T-helper 2 cell treated with Interferon-gamma antibody and Interleukin-4, amounts not matched to agents 5 μg/mL and 100 μg/mL, for 36 hours (primary cell): ENCODE measurements at regions not wholly inside any gene's neighbourhood (a gene's known extent, or its start where the extent isn't known, plus 50 kb on each side); places are given as distances from the start of the nearest gene placed in this dataset.

Experiments used
- DNase-seq: peaks from one replicate; pipeline ENCODE4 v3.0.0; 2021; ENCODE audit warnings: low spot score
- H3K27ac Mint-ChIP-seq: one replicate; pipeline ENCODE4 v1.8.0; 2021; ENCODE audit warnings: mild to moderate bottlenecking, mixed read lengths
- H3K27me3 Mint-ChIP-seq: one replicate; pipeline ENCODE4 v1.8.0; 2021; ENCODE audit warnings: low read depth, mixed read lengths
- H3K36me3 Mint-ChIP-seq: one replicate; pipeline ENCODE4 v1.8.0; 2021; ENCODE audit warnings: low read depth, mixed read lengths
- H3K4me1 Mint-ChIP-seq: one replicate; pipeline ENCODE4 v1.8.0; 2021; ENCODE audit warnings: low read depth, mixed read lengths
- H3K4me3 Mint-ChIP-seq: one replicate; pipeline ENCODE4 v1.8.0; 2022; ENCODE audit warnings: mild to moderate bottlenecking, moderate library complexity, mixed read lengths
- H3K9me3 Mint-ChIP-seq: one replicate; pipeline ENCODE4 v1.8.0; 2021; ENCODE audit warnings: mixed read lengths

- Mint-ChIP-seq H3K4me1 (no peaks in the 10 kb centered on the region), H3K27ac (no peak overlapping the region), H3K27me3 (peaks cover 1% of the 10 kb centered on the region), H3K9me3 (no peaks in the 10 kb centered on the region), H3K4me3 (no peak overlapping the region), H3K36me3 (no peaks in the 10 kb centered on the region)
- DNase-seq = no peak
These were observed 132.3 kb downstream of the CSNK2A3 start for GRCh38 chr11:11220786-11221185.

DNA sequence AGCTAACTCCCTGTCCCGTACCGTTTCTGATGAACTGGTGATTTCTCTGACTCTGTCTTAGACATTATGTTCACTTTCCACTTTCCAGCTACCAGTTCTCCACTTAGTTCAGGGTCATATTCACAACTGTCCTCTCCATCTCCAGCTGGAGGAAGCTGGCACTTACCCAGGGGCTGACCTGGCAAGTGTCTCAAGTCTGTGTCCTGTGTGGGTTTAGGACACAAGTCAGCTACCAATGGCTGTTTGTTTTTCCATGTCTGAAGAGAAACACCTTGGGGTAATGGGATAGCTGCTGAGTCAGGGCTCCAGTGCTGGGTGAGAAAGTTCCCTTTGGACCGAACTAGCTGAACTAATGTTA is 134.4 kb downstream of the CSNK2A3 start:
- H3K9me3 Mint-ChIP-seq = no peaks in the 10 kb centered on the region
- H3K27me3 Mint-ChIP-seq = peaks cover 5% of the 10 kb centered on the region
- no peaks in the 10 kb centered on the region for H3K36me3 Mint-ChIP-seq
- no peak for DNase-seq
- no peak overlapping the region for H3K4me3 Mint-ChIP-seq
- no peaks in the 10 kb centered on the region for H3K4me1 Mint-ChIP-seq
- H3K27ac Mint-ChIP-seq = no peak overlapping the region

DNA sequence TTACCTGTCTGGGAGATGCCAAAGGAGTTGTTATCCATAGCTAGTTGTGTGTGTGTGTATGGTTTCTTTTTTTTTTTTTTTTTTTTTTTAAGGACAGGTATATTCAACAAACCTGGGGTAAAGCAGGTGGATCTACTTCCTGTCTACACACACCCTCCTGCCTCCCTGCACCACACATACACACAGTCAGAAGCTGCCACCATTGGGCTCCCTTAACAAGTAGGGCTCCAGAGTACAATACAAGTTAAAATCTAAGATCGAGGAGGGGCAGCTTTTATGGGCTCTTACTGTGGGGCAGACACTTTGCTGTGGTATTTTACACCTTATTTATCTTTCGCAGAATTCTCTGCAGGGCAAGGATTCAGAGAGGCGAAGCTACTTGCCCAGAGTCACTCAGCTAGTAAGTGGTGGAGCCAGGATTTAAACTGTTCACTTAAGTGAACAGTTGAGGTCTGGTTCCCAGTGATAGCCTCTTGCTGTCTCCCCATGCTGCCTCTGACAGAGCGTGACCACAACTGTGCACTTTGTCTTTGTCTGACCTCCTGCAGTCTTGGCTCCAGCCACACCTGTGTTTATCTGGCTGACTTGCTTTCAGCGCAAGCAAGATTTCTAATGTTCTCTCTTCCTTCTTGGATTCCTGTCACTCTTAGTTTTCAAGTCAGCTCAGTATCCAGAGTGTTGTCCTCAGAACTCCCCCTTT is 135.0 kb downstream of the CSNK2A3 start:
- H3K4me1 Mint-ChIP-seq = no peaks in the 10 kb centered on the region
- no peaks in the 10 kb centered on the region for H3K9me3 Mint-ChIP-seq
- DNase-seq = no peak
- no peaks in the 10 kb centered on the region for H3K36me3 Mint-ChIP-seq
- H3K27me3 Mint-ChIP-seq = peaks cover 6% of the 10 kb centered on the region
- H3K27ac Mint-ChIP-seq = no peak overlapping the region
- H3K4me3 Mint-ChIP-seq = no peak overlapping the region

DNA sequence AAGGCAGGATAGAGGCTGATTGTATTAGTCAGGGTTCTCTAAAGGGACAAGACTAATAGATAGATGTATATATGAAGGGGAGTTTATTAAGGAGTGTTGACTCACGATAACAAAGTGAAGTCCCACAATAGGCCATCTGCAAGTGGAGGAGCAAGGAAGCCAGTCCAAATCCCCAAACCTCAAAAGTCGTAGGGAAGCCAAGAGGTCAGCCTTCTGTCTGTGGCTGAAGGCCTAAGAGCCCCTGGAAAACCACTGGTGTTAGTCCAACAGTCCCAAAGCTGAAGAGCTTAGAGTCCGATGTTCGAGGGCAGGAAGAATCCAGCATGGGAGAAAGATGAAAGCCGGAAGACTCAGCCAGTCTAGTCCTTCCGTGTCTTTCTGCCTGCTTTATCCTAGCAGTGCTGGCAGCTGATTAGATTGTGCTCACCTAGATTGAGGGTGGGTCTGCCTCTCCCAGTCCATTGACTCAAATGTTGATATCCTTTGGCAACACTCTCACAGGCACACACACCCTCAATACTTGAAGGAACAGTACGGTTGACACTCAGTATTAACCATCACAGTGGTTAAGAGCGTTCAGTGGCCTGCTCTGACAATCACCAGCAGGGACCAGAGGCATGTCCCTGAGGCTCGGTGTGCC is 135.6 kb downstream of the CSNK2A3 start:
- Mint-ChIP-seq H3K27ac (no peak overlapping the region), H3K27me3 (peaks cover 6% of the 10 kb centered on the region), H3K4me1 (no peaks in the 10 kb centered on the region), H3K36me3 (no peaks in the 10 kb centered on the region), H3K9me3 (no peaks in the 10 kb centered on the region), H3K4me3 (no peak overlapping the region)
- DNase-seq = no peak

- DNase-seq = no peak
- no peak overlapping the region for H3K27ac Mint-ChIP-seq
- no peaks in the 10 kb centered on the region for H3K36me3 Mint-ChIP-seq
- no peaks in the 10 kb centered on the region for H3K9me3 Mint-ChIP-seq
- peaks cover 13% of the 10 kb centered on the region for H3K27me3 Mint-ChIP-seq
- no peak overlapping the region for H3K4me3 Mint-ChIP-seq
- no peaks in the 10 kb centered on the region for H3K4me1 Mint-ChIP-seq
These were observed 137.1 kb downstream of the CSNK2A3 start for GRCh38 chr11:11215944-11216343.

DNA sequence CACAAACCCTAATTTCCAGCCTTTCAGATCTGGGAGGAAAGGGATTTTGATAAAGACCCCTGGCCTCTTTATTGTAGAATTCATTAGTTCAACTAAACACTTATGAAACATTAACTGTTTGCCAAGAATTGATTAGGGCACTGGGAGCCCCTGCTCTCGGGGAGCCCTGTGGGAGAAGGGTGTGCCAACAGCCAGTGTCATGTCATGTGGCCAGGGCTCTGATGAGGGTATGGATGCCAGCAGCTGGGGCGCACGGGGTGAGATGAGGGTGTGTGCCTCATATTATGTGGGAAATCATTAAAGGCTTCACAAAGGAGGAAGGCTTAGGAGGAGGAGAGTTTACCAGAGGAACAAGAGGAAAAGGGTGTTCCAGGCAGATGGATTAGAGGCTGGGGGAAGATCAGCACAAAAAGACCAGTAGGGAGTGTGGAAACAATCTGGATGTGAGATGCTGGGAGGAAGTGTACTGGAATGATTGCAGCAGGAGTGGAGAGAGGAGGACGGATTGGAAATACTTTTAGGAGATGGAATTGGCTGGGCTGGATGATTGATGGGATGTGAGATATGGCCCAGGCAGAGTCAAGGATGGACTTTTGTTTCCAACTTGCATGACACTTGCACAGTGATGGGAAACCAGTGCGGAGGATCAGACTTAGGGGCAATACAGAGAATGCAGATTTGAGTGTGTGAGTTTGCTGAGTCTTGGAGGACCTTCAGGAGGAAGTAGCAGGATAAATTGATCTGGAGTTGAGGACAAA is 137.8 kb downstream of the CSNK2A3 start:
- Mint-ChIP-seq H3K36me3 (no peaks in the 10 kb centered on the region), H3K4me3 (no peak overlapping the region), H3K9me3 (no peaks in the 10 kb centered on the region), H3K27ac (no peak overlapping the region), H3K27me3 (peaks cover 11% of the 10 kb centered on the region), H3K4me1 (no peaks in the 10 kb centered on the region)
- DNase-seq = no peak

DNA sequence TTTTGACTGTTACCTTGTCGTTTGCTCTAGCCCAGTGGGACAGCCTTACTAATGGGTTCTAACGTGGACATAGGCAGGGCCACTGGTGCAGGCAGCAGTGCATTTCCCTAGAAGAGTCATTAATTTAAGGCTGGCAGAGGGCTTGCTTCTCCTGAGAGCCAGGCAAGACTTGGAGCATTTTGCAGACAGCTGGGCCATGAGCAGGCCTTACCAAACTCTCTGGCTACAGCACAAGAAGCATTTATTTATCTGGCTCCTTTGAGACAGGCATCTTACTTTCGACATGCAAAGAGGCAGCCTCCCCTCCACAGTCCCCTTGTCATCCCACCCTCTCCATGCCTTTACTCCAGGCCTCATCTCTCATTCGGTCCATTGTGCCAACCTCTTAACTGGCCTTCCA is 139.9 kb downstream of the CSNK2A3 start:
- no peak for DNase-seq
- H3K27ac Mint-ChIP-seq = no peak overlapping the region
- no peaks in the 10 kb centered on the region for H3K9me3 Mint-ChIP-seq
- H3K4me3 Mint-ChIP-seq = no peak overlapping the region
- H3K4me1 Mint-ChIP-seq = no peaks in the 10 kb centered on the region
- peaks cover 11% of the 10 kb centered on the region for H3K27me3 Mint-ChIP-seq
- no peaks in the 10 kb centered on the region for H3K36me3 Mint-ChIP-seq

GRCh38 chr11:11211888-11212287 is 141.2 kb downstream of the CSNK2A3 start:
- Mint-ChIP-seq H3K27ac (no peak overlapping the region), H3K36me3 (no peaks in the 10 kb centered on the region), H3K4me3 (no peak overlapping the region), H3K4me1 (no peaks in the 10 kb centered on the region), H3K9me3 (no peaks in the 10 kb centered on the region), H3K27me3 (peaks cover 11% of the 10 kb centered on the region)
- DNase-seq = no peak

GRCh38 chr11:11211186-11211585 is 141.9 kb downstream of the CSNK2A3 start:
- Mint-ChIP-seq H3K4me1 (no peaks in the 10 kb centered on the region), H3K9me3 (no peaks in the 10 kb centered on the region), H3K36me3 (no peaks in the 10 kb centered on the region), H3K27me3 (peaks cover 14% of the 10 kb centered on the region), H3K27ac (no peak overlapping the region), H3K4me3 (no peak overlapping the region)
- DNase-seq = no peak

DNA sequence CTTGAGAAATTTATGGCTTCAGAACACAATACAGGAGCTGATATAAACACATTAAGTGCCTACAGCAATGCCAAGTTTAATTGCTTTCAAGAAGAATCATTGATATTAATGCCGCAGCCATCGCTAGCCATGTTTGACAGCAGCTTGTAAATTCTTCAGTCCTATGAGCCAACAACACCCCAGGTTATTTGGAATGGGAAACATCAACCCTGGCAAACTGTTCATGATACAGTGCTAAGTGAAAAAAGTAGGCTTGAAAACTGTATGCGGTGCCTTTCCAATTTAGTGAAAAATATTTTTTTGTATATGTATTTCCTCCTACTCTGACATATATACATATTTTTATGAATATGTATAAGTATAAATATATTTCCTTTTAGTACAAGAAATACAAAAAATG is 142.6 kb downstream of the CSNK2A3 start:
- Mint-ChIP-seq H3K9me3 (no peaks in the 10 kb centered on the region), H3K4me1 (no peaks in the 10 kb centered on the region), H3K36me3 (no peaks in the 10 kb centered on the region), H3K4me3 (no peak overlapping the region), H3K27ac (no peak overlapping the region), H3K27me3 (peaks cover 16% of the 10 kb centered on the region)
- DNase-seq = no peak

DNA sequence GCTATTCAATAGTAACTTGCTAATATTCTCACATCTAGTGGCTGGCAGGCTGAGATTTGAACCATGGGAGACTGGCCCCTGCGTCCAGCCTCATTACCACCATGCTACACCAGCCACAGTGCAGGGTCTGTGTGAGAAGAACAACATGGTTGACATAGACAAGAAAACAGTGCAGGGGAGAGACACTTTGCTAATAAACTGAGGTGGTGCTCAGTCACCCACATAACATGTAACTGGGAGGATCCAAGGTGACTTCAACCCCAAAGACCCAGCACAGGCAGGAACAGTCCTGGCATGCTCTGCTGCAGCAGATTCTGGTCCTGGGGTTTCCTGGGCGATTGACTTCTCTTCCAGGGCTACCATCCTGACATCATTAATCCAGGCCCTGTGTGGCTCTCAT is 143.1 kb downstream of the CSNK2A3 start:
- Mint-ChIP-seq H3K4me1 (no peaks in the 10 kb centered on the region), H3K27me3 (peaks cover 16% of the 10 kb centered on the region), H3K27ac (no peak overlapping the region), H3K4me3 (no peak overlapping the region), H3K9me3 (no peaks in the 10 kb centered on the region), H3K36me3 (no peaks in the 10 kb centered on the region)
- DNase-seq = no peak

- Mint-ChIP-seq H3K9me3 (peaks cover under 1% of the 10 kb centered on the region), H3K27ac (no peak overlapping the region), H3K27me3 (peaks cover 19% of the 10 kb centered on the region), H3K4me3 (no peak overlapping the region), H3K36me3 (no peaks in the 10 kb centered on the region), H3K4me1 (no peaks in the 10 kb centered on the region)
- DNase-seq = no peak
These were observed 144.1 kb downstream of the CSNK2A3 start for GRCh38 chr11:11208994-11209393.

DNA sequence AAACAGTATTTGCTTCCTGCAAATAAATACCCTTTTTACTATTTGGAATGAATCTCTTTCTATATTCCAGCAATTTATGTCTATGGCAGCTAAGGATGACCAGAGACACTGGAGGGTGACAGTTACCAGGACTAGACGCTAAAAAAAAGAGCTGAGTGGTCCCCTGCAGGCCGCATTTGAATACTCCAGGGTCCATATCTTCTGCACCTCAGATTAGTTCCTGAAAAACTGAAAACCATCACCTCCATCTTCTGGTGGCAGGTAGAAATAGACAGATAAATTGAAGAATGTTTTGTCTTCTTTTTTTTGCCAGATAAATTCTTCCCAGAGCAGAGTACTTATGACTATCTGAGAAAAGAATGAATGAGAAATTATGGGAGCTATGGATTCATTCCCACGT is 145.6 kb downstream of the CSNK2A3 start:
- Mint-ChIP-seq H3K27me3 (peaks cover 19% of the 10 kb centered on the region), H3K4me3 (no peak overlapping the region), H3K27ac (no peak overlapping the region), H3K36me3 (no peaks in the 10 kb centered on the region), H3K9me3 (peaks cover 8% of the 10 kb centered on the region), H3K4me1 (no peaks in the 10 kb centered on the region)
- DNase-seq = no peak

GRCh38 chr11:11206484-11206883 is 146.6 kb downstream of the CSNK2A3 start:
- H3K27ac Mint-ChIP-seq = no peak overlapping the region
- H3K36me3 Mint-ChIP-seq = no peaks in the 10 kb centered on the region
- H3K9me3 Mint-ChIP-seq = peaks cover 8% of the 10 kb centered on the region
- H3K4me3 Mint-ChIP-seq = no peak overlapping the region
- H3K27me3 Mint-ChIP-seq = peaks cover 14% of the 10 kb centered on the region
- no peak for DNase-seq
- H3K4me1 Mint-ChIP-seq = no peaks in the 10 kb centered on the region
